ENCODE measurements at regions not wholly inside any gene's neighbourhood (a gene's known extent, or its start where the extent isn't known, plus 50 kb on each side); places are given as distances from the start of the nearest gene placed in this dataset.

- no peaks in the 10 kb centered on the region for H3K36me3 ChIP-seq (ENCODE audit: control insufficient read depth in 2 of 4, insufficient read depth in 4 of 4, low read length in 3 of 4)
- H4K5ac ChIP-seq (ENCODE audit: insufficient read length, low read depth, low read length) = no peak overlapping the region
- no peak overlapping the region for H3K4me3 ChIP-seq (ENCODE audit: extremely low read depth in 1 of 4, insufficient read depth in 2 of 4, low read depth in 3 of 4, low read length in 4 of 4)
- H2BK20ac ChIP-seq (ENCODE audit: low read length) = no peak overlapping the region
- no peak overlapping the region for H3K4ac ChIP-seq (replicated peaks; ENCODE audit: insufficient read length, low read depth, low read length)
- no peak overlapping the region for H4K91ac ChIP-seq (replicated peaks; ENCODE audit: insufficient read length, low read length)
- ChIA-PET POLR2A (ENCODE audit: partially characterized antibody) (interaction anchor here (1.0 kb wide), 1 partner anchor 9 kb away, joined by 3 read pairs; no protein-coding TSS in a partner anchor), CTCF (ENCODE audit: partially characterized antibody) (no interaction called here)
- H3K27ac ChIP-seq (ENCODE audit: low read depth, low read length) = no peak overlapping the region
- no peak overlapping the region for H2BK120ac ChIP-seq (replicated peaks; ENCODE audit: low read depth, low read length)
- no peaks in the 10 kb centered on the region for H3K79me1 ChIP-seq (ENCODE audit: low read depth, low read length)
- no peak overlapping the region for H2AFZ ChIP-seq (ENCODE audit: low read length)
- H3K9ac ChIP-seq (replicated peaks in 1 of 4; ENCODE audit: extremely low read depth in 1 of 4, low read depth in 3 of 4, low read length in 3 of 4) = no peak overlapping the region
- H3K56ac ChIP-seq (replicated peaks; ENCODE audit: insufficient read length, low read depth, low read length) = no peak overlapping the region
- FAIRE-seq = no peak
- H3K23me2 ChIP-seq (ENCODE audit: low read depth, low read length) = no peaks in the 10 kb centered on the region
- no peak overlapping the region for H2BK5ac ChIP-seq (ENCODE audit: low read depth, low read length)
- no peak overlapping the region for H3K4me2 ChIP-seq (ENCODE audit: insufficient read depth in 1 of 2, low read depth in 2 of 2, low read length in 2 of 2)
- H2BK12ac ChIP-seq (ENCODE audit: low read depth, low read length) = no peak overlapping the region
- H4K20me1 ChIP-seq (replicated peaks in 1 of 2; ENCODE audit: control insufficient read depth in 1 of 2, insufficient read depth in 2 of 2, low read length in 2 of 2) = no peaks in the 10 kb centered on the region
- no peaks in the 10 kb centered on the region for H3K4me1 ChIP-seq (replicated peaks in 1 of 4; ENCODE audit: control insufficient read depth in 3 of 4, insufficient read depth in 4 of 4, low read length in 3 of 4)
- no peak overlapping the region for H3K23ac ChIP-seq (ENCODE audit: insufficient read length)
- no peak overlapping the region for H3K14ac ChIP-seq (ENCODE audit: insufficient read length)
- H2AK5ac ChIP-seq (ENCODE audit: low read depth, low read length) = no peak overlapping the region
- no peak overlapping the region for H3K18ac ChIP-seq (ENCODE audit: extremely low read depth, low read length)
- H4K8ac ChIP-seq (ENCODE audit: extremely low read depth, insufficient read depth, low read length) = no peak overlapping the region
- H3K79me2 ChIP-seq (ENCODE audit: control insufficient read depth in 1 of 2, insufficient read depth in 2 of 2, low read length in 2 of 2) = no peaks in the 10 kb centered on the region
- 93% methylated on average over 2 of the region's 2 CpGs; no CpG with 5 or more reads in 1 of the 2 experiments for WGBS, 2 experiments (ENCODE audit: extremely low coverage in 1 of 2, insufficient coverage in 1 of 2, insufficient read length in 1 of 2, insufficient replicate concordance in 2 of 2, low coverage in 1 of 2, low lambda C conversion rate in 2 of 2, missing lambda C conversion rate in 1 of 2)
- H3K27me3 ChIP-seq (replicated peaks in 1 of 4; ENCODE audit: control insufficient read depth in 3 of 4, extremely low read depth in 1 of 4, insufficient read depth in 3 of 4, low read length in 3 of 4) = no peaks in the 10 kb centered on the region
- H2BK15ac ChIP-seq (ENCODE audit: low read length) = no peak overlapping the region
- no peaks in the 10 kb centered on the region for H3K9me3 ChIP-seq (ENCODE audit: insufficient read depth in 2 of 2, low read depth in 1 of 2, low read length in 1 of 2)
- no peak for DNase-seq (ENCODE audit: low read depth in 1 of 2, low spot score in 2 of 2)
- TF ChIP-seq PHF8 (conservative IDR thresholded peaks at IDR 0.05; ENCODE audit: low read depth, low read length) (no peak), ATF2 (IDR thresholded peaks at IDR 0.05; ENCODE audit: low read length) (no peak), MAFK (IDR thresholded peaks at IDR 0.05; ENCODE audit: low read depth, low read length) (no peak), KDM4A (IDR thresholded peaks at IDR 0.05; ENCODE audit: low read depth, low read length, severe bottlenecking) (no peak), GTF2F1 (IDR thresholded peaks at IDR 0.05; ENCODE audit: borderline replicate concordance, low read depth, low read length) (no peak), POLR2AphosphoS5 (IDR thresholded peaks at IDR 0.05; ENCODE audit: low read depth, low read length) (no peak), CBX8 (IDR thresholded peaks at IDR 0.05; ENCODE audit: borderline replicate concordance, low read depth, low read length) (no peak), JUN (IDR thresholded peaks at IDR 0.05; ENCODE audit: low read depth, low read length) (no peak), GABPA (IDR thresholded peaks at IDR 0.05; ENCODE audit: borderline replicate concordance, insufficient read depth, low read length) (no peak), ZNF274 (IDR thresholded peaks at IDR 0.05; ENCODE audit: borderline replicate concordance, extremely low read depth, low read length) (no peak), TAF7 (optimal IDR thresholded peaks at IDR 0.05; ENCODE audit: borderline replicate concordance, low read depth, low read length) (no peak), SIX5 (IDR thresholded peaks at IDR 0.05; ENCODE audit: low read depth, low read length) (no peak), JUND (IDR thresholded peaks at IDR 0.05; ENCODE audit: low read length) (no peak), SP4 (IDR thresholded peaks at IDR 0.05; ENCODE audit: low read length) (no peak)
Measured at GRCh38 chr4:24146127-24146526, 256.3 kb upstream of the PPARGC1A start.
